Sciatic nerve (tissue), 2 donors: ENCODE measurements at regions not wholly inside any gene's neighbourhood (a gene's known extent, or its start where the extent isn't known, plus 50 kb on each side); places are given as distances from the start of the nearest gene placed in this dataset.
"Not testable (repeated sequence)": the region's sequence is repeated elsewhere in the genome, so short reads cannot be mapped to it uniquely, and the experiment has no call there.

ENCODE experiments used
- ATAC-seq: fragments of 200-7000 bp; cut with Tn5 transposase; one replicate; pipeline ENCODE4 v1.9.1; 2020; ENCODE audit warnings: mild to moderate bottlenecking, moderate library complexity
- DNase-seq: peaks from one replicate; pipeline ENCODE4 v3.0.0-alpha.2; 2020; ENCODE audit warnings: low spot score
- intact Hi-C: fragments of 100-400 bp; cut with DNase I; formaldehyde crosslinking; loops from one replicate; pipeline ENCODE4 v1.14.2; 2022
- donor health status: DM: no; HTN: no; CAD: no.
- donor health status: DM: no; HTN: no; CAD: no.

DNA sequence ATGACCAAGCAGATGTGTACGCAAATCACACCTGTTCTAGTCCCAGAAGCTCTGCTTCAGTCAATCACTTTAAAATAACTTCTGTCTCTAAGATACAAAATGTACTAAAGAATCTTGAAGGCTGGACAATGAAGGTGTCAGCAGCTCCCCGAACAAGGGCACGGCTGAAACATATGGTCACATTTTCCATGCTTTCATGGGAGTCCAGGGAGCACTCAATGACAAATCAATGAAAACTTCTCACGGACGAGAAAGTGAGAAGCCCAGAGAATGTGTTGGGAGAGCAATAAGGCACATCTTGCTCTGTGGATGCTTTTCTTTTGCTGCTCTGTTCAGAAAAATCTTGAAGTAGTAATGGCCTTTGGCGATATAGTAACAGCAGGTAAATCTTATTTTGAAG is 1548.7 kb downstream of the KHDRBS2 start:
- DNase-seq, intact Hi-C loops, ATAC-seq: not testable (repeated sequence)

DNA sequence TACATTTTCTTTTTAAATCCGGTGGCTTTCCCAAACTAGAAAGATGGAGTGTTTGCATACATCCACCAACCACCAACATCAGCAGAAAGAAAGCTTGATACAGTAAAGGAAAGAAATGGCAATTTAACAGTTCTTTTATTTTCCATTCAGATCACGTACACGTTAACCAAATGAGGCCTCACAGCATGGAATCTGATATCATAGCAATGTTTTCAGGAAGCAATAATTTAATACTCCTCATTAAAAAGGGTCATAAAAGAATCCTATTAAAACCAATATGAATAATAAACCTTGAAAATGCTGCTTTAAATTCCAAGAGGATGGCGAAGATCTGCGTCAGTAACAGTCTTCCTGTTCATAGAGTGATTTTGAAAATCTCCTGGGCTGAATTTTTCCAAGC is 1562.1 kb downstream of the KHDRBS2 start:
- ATAC-seq, DNase-seq, intact Hi-C loops: not testable (repeated sequence)

DNA sequence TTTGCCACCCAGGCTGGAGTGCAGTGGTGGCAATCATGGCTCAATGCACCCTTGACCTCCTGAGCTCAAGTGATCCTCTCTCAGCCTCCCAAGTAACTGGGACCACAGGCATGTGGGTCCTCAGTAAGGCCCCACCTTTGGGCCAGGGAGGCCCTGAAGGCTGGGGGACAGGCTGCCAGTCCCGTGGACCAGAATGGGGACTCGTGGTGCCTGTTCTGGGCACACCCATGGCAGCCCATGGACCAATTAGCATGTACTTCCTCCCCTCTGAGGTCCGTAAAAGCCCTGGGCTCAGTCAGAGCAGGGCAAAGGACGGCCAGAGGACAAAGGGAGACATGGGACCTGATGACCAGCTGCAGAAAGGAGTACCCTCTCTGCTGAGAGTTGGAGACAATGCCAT is 1590.8 kb downstream of the KHDRBS2 start:
- intact Hi-C loops = no loop called here
- ATAC-seq (no peak), DNase-seq (no peak)

DNA sequence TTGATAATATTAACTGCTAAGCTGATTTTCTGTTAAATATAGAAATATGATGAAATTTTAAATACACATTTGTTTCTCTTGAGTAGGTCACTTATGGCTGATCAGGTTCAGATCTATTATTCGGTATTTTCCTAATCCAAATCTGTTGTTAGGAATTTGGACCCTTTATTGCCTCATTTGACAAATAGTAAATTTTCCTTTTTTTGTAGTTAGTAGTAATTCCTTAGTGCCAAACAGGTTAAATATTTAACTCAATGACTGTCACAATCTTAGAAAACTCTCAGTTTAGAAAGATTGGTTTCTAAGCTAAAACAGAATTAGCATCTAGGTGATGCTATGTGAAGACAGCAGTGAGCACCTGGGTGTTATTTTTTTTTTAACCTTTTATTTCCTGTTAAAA is 1598.9 kb downstream of the KHDRBS2 start:
- DNase-seq = no peak
- no peak for ATAC-seq
- intact Hi-C loops = no loop called here

GRCh38 chr6:60681806-60682205 is 1604.2 kb downstream of the KHDRBS2 start:
- intact Hi-C loops = no loop called here
- no peak for ATAC-seq
- no peak for DNase-seq

DNA sequence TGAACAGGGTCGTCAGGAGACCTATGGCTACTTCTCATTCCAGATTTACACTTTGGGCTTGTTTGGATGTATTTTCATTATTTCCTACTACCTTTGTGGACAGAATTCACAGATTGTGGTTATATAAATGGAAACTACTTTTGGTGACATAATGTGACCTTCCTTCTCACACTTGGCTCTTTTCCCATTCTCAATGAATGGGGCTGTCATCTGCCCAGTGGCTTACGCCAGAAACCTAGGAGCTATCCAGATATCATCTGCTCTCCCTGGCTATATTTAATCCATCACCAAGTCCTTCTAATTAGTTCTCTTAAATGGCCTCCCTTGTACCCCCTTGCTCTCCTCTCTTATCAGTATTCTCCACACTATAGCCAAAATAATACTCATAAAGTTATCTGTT is 1606.8 kb downstream of the KHDRBS2 start:
- DNase-seq = no peak
- peak; percentile 42 for ATAC-seq
- intact Hi-C loops = no loop called here

DNA sequence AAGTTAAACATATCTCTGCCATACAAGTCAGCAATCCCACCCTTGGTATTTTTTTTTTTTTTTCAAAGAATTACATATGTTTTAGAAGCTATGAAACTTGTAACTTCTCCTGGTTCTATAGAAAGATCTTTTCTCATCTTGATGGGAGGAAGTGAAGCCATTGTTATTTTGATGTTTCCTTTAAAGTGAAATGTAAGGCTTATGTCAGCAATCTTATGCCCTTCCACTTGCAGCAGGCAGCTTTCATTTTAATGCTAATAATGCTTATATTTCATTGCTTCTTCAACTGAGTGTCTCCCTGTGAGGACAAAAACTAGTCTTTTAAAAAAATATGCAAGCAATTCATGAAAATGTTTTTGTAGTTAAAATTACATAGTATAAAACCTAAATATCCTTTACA is 1614.7 kb downstream of the KHDRBS2 start:
- intact Hi-C loops = no loop called here
- DNase-seq (no peak), ATAC-seq (no peak)

- intact Hi-C loops = no loop called here
- DNase-seq = no peak
- ATAC-seq = no peak
Observed at GRCh38 chr6:60670036-60670435, 1616.0 kb downstream of the KHDRBS2 start.

DNA sequence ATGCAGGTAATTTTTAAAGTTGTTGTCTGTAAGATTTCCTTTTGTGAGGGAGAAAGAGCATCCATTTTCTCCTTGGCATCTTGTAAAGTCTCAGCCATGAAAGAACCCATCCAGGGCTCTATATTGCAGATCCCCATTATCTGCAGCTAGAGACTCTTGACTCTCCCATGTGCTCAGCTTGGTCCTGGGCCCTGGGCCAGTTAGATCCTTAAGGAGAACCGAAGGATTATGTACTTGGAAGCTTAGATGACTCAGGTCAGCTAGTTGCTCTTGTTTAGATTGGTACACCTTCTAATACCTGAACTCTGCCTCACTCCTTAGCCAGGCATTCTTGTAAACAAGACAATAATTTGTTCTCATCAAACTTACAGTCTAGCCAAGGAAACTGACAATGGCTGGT is 1617.6 kb downstream of the KHDRBS2 start:
- ATAC-seq = no peak
- intact Hi-C loops = no loop called here
- no peak for DNase-seq

DNA sequence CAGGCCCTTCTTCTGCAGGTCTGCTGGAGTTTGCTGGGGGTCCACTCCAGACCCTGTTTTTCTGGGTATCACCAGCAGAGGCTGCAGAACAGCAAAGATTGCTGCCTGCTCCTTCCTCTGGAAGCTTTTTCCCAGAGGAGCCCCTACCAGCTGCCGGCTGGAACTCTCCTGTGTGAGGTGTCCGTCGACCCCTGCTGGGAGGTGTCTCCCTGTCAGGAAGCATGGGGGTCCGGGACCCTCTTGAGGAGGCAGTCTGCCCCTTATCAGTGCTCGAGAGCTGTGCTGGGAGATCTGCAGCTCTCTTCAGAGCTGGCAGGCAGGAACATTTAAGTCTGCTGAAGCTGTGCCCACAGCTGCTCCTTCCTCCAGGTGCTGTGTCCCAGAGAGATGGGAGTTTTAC is 1622.8 kb downstream of the KHDRBS2 start:
- DNase-seq, ATAC-seq, intact Hi-C loops: not testable (repeated sequence)

DNA sequence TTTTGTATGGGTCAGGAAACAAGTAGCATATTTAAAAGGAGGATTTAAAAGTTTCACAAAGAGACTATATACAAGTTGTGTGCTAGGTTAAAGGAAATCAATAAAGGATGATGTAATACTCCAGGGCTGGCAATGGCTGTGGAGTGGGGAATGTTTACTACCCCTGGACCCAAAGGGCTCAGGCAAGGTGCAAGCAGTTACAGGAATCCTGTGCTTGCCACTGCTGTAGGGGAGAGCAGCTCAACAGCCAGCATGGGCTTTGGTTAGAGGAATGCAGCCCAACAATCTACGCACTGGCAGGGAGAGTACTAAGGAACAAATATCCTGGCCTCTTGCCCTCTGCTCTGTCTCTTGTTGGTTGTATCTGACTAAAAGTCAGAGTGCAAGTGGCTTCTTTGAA is 1642.2 kb downstream of the KHDRBS2 start:
- intact Hi-C loops = no loop called here
- no peak for DNase-seq
- ATAC-seq = no peak

DNA sequence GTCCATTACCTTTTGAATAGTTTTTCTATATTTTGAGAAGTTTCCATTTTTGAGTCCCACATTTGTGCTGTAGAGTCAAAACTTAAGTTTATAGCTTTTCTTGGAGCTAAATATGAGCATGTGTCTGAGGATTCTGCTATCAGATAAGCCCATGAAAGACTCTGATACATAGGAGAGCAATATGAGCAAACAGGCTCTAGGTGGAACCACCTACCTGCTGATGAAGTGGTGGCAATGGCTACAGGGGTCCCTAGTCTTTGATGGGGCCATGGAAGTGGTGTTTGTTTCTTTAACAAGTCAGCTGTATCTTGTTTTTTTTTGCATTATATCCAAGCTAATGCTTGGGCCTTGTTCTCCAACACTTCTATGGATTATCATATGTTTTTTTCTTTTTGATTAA is 1646.8 kb downstream of the KHDRBS2 start:
- DNase-seq, intact Hi-C loops, ATAC-seq: not testable (repeated sequence)
